Activated T-helper 1 cell treated with anti-CD3 and anti-CD28 coated beads, Interleukin-12 subunit alpha, Interleukin-12 subunit beta, Interleukin-2, Interleukin-4 antibody, amounts not matched to agents 30 ng/mL and 10 ng/mL and 1 ng/mL, durations not matched to agents 14 hours and 24 hours and 36 hours (primary cell): ENCODE measurements at regions not wholly inside any gene's neighbourhood (a gene's known extent, or its start where the extent isn't known, plus 50 kb on each side); places are given as distances from the start of the nearest gene placed in this dataset.
"Not testable (repeated sequence)": the region's sequence is repeated elsewhere in the genome, so short reads cannot be mapped to it uniquely, and the experiment has no call there.

Source experiments
- DNase-seq: peaks from one replicate; pipeline ENCODE4 v3.0.0; 2021; ENCODE audit warnings: low spot score
- H3K27ac Mint-ChIP-seq: one replicate; pipeline ENCODE4 v1.8.0; 2021; ENCODE audit warnings: mild to moderate bottlenecking, mixed read lengths
- H3K27me3 Mint-ChIP-seq: one replicate; pipeline ENCODE4 v1.8.0; 2022; ENCODE audit warnings: mild to moderate bottlenecking, moderate library complexity, mixed read lengths; ENCODE audit not compliant: insufficient read depth
- H3K36me3 Mint-ChIP-seq: one replicate; pipeline ENCODE4 v1.8.0; 2021; ENCODE audit warnings: low read depth, mixed read lengths
- H3K4me1 Mint-ChIP-seq: one replicate; pipeline ENCODE4 v1.8.0; 2021; ENCODE audit warnings: low read depth, mixed read lengths
- H3K4me3 Mint-ChIP-seq: one replicate; pipeline ENCODE4 v1.8.0; 2021; ENCODE audit warnings: mild to moderate bottlenecking, moderate library complexity, mixed read lengths
- H3K9me3 Mint-ChIP-seq: one replicate; pipeline ENCODE4 v1.8.0; 2021; ENCODE audit warnings: mixed read lengths
- intact Hi-C: fragments of 100-400 bp; cut with micrococcal nuclease; formaldehyde crosslinking; loops from one replicate; pipeline ENCODE4 v1.15.1; 2024

GRCh38 chrX:138788771-138789170 is 77.3 kb upstream of the FGF13 start:
- H3K4me1 Mint-ChIP-seq: no peaks in the 10 kb centered on the region
- H3K4me3 Mint-ChIP-seq: no peak overlapping the region
- H3K36me3 Mint-ChIP-seq: no peaks in the 10 kb centered on the region
- H3K27me3 Mint-ChIP-seq: no peaks in the 10 kb centered on the region
- no peaks in the 10 kb centered on the region for H3K9me3 Mint-ChIP-seq
- H3K27ac Mint-ChIP-seq: no peak overlapping the region
- intact Hi-C loops: no loop called here
- DNase-seq: no peak

GRCh38 chrX:138778576-138778909 is 67.0 kb upstream of the FGF13 start:
- not testable (repeated sequence) for DNase-seq, H3K27ac Mint-ChIP-seq, H3K9me3 Mint-ChIP-seq, H3K36me3 Mint-ChIP-seq, H3K4me1 Mint-ChIP-seq, H3K4me3 Mint-ChIP-seq, H3K27me3 Mint-ChIP-seq
- intact Hi-C loops: loop anchor here (5.0 kb wide), 2 partner anchors 779 to 979 kb away; no protein-coding TSS in a partner anchor

GRCh38 chrX:138777908-138778575 is 66.5 kb upstream of the FGF13 start:
- H3K27me3 Mint-ChIP-seq, DNase-seq, H3K27ac Mint-ChIP-seq, H3K9me3 Mint-ChIP-seq, H3K4me1 Mint-ChIP-seq, H3K4me3 Mint-ChIP-seq, H3K36me3 Mint-ChIP-seq: not testable (repeated sequence)
- intact Hi-C loops: loop anchor here (5.0 kb wide), 2 partner anchors 779 to 979 kb away; no protein-coding TSS in a partner anchor

- H3K36me3 Mint-ChIP-seq: no peaks in the 10 kb centered on the region
- no peak overlapping the region for H3K27ac Mint-ChIP-seq
- H3K4me3 Mint-ChIP-seq: no peak overlapping the region
- intact Hi-C loops: loop anchor here (5.0 kb wide), 2 partner anchors 780 to 980 kb away; no protein-coding TSS in a partner anchor
- no peak for DNase-seq
- H3K27me3 Mint-ChIP-seq: peaks cover 2% of the 10 kb centered on the region
- H3K4me1 Mint-ChIP-seq: no peaks in the 10 kb centered on the region
- no peaks in the 10 kb centered on the region for H3K9me3 Mint-ChIP-seq
Observed at GRCh38 chrX:138777230-138777629, 65.7 kb upstream of the FGF13 start.

GRCh38 chrX:138775517-138775916 is 64.0 kb upstream of the FGF13 start:
- intact Hi-C loops: loop anchor here (2.0 to 5.0 kb wide), 3 partner anchors 782 to 1195 kb away; no protein-coding TSS in a partner anchor
- no peak for DNase-seq
- no peaks in the 10 kb centered on the region for H3K9me3 Mint-ChIP-seq
- H3K4me3 Mint-ChIP-seq: no peak overlapping the region
- H3K36me3 Mint-ChIP-seq: no peaks in the 10 kb centered on the region
- H3K4me1 Mint-ChIP-seq: no peaks in the 10 kb centered on the region
- H3K27ac Mint-ChIP-seq: no peak overlapping the region
- peaks cover 2% of the 10 kb centered on the region for H3K27me3 Mint-ChIP-seq

- intact Hi-C loops: no loop called here
- Mint-ChIP-seq H3K27me3 (peaks cover 2% of the 10 kb centered on the region), H3K4me3 (no peak overlapping the region), H3K27ac (no peak overlapping the region), H3K4me1 (no peaks in the 10 kb centered on the region), H3K36me3 (no peaks in the 10 kb centered on the region), H3K9me3 (no peaks in the 10 kb centered on the region)
- no peak for DNase-seq
Observed at GRCh38 chrX:138771047-138771446, 59.5 kb upstream of the FGF13 start.

GRCh38 chrX:138769918-138770317 is 58.4 kb upstream of the FGF13 start:
- intact Hi-C loops: no loop called here
- Mint-ChIP-seq H3K4me3 (no peak overlapping the region), H3K36me3 (no peaks in the 10 kb centered on the region), H3K4me1 (no peaks in the 10 kb centered on the region), H3K27me3 (peaks cover 2% of the 10 kb centered on the region), H3K9me3 (no peaks in the 10 kb centered on the region), H3K27ac (no peak overlapping the region)
- DNase-seq: no peak

- no peak overlapping the region for H3K4me3 Mint-ChIP-seq
- intact Hi-C loops: no loop called here
- no peak for DNase-seq
- no peaks in the 10 kb centered on the region for H3K27me3 Mint-ChIP-seq
- H3K9me3 Mint-ChIP-seq: no peaks in the 10 kb centered on the region
- no peaks in the 10 kb centered on the region for H3K36me3 Mint-ChIP-seq
- H3K4me1 Mint-ChIP-seq: no peaks in the 10 kb centered on the region
- H3K27ac Mint-ChIP-seq: no peak overlapping the region
Observed at GRCh38 chrX:138765051-138765450, 53.5 kb upstream of the FGF13 start.

GRCh38 chrX:138763761-138764160 is 52.2 kb upstream of the FGF13 start:
- H3K4me3 Mint-ChIP-seq: no peak overlapping the region
- intact Hi-C loops: no loop called here
- no peaks in the 10 kb centered on the region for H3K9me3 Mint-ChIP-seq
- H3K27me3 Mint-ChIP-seq: no peaks in the 10 kb centered on the region
- H3K27ac Mint-ChIP-seq: no peak overlapping the region
- H3K36me3 Mint-ChIP-seq: no peaks in the 10 kb centered on the region
- no peak for DNase-seq
- H3K4me1 Mint-ChIP-seq: no peaks in the 10 kb centered on the region

- Mint-ChIP-seq H3K36me3 (no peaks in the 10 kb centered on the region), H3K4me1 (no peaks in the 10 kb centered on the region), H3K27me3 (no peaks in the 10 kb centered on the region), H3K27ac (no peak overlapping the region), H3K4me3 (no peak overlapping the region), H3K9me3 (no peaks in the 10 kb centered on the region)
- intact Hi-C loops: no loop called here
- DNase-seq: no peak
Observed at GRCh38 chrX:138761380-138761779, 49.9 kb upstream of the FGF13 start.
